ENCODE measurements at regions not wholly inside any gene's neighbourhood (a gene's known extent, or its start where the extent isn't known, plus 50 kb on each side); places are given as distances from the start of the nearest gene placed in this dataset.

DNA sequence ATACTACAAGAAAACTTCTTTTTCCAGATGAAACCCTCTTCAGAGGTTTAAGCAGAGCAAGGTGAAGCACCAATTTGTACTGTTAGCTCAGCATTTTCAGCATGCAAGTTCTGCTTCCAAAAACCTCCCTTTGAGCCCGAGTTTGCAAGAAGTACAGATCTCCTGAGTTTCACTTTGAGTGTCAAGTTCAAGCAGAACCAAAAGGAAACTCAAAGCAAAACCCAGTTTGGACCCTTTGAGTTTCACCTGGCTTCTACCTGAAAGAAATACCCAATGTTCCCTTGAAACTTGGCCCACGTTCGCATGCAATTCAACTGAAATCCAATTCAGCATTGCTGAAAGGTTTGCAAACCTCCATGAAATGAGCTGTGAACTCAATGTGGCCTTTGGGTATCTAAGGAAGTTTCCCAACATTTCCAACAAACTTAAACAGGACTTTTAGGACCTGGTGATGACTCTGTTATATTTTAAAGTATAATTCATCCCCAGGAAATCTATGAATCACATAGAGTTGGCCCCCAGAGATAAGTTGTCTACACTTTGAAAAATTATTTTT lies 62.9 kb upstream of the HBS1L start:
- no peaks in the 10 kb centered on the region for H3K79me2 ChIP-seq (ENCODE audit: low read depth)
- Mint-ChIP-seq H3K27me3 (ENCODE audit: insufficient read depth, low read depth) (peaks cover 2% of the 10 kb centered on the region), H3K4me1 (no peaks in the 10 kb centered on the region), H3K4me3 (no peak overlapping the region), H3K27ac (no peak overlapping the region), H3K36me3 (no peaks in the 10 kb centered on the region), H3K9me3 (no peaks in the 10 kb centered on the region)
- TF ChIP-seq, protein P1, sequence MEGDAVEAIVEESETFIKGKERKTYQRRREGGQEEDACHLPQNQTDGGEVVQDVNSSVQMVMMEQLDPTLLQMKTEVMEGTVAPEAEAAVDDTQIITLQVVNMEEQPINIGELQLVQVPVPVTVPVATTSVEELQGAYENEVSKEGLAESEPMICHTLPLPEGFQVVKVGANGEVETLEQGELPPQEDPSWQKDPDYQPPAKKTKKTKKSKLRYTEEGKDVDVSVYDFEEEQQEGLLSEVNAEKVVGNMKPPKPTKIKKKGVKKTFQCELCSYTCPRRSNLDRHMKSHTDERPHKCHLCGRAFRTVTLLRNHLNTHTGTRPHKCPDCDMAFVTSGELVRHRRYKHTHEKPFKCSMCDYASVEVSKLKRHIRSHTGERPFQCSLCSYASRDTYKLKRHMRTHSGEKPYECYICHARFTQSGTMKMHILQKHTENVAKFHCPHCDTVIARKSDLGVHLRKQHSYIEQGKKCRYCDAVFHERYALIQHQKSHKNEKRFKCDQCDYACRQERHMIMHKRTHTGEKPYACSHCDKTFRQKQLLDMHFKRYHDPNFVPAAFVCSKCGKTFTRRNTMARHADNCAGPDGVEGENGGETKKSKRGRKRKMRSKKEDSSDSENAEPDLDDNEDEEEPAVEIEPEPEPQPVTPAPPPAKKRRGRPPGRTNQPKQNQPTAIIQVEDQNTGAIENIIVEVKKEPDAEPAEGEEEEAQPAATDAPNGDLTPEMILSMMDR (IDR thresholded peaks at IDR 0.05): no peak
- TF ChIP-seq EZH2phosphoT487 (IDR thresholded peaks at IDR 0.05) (no peak), EZH2 (IDR thresholded peaks at IDR 0.05) (no peak)
- H3F3A ChIP-seq (ENCODE audit: low read depth): no peaks in the 10 kb centered on the region
- H3K4me1 ChIP-seq: no peaks in the 10 kb centered on the region
- H2AFZ ChIP-seq (replicated peaks): no peak overlapping the region
- H3K36me3 ChIP-seq: no peaks in the 10 kb centered on the region
- DNase-seq (ENCODE audit: low spot score): no peak
- H3K4me2 ChIP-seq: no peak overlapping the region
- H3K4me3 ChIP-seq: no peak overlapping the region
- H4K20me1 ChIP-seq (ENCODE audit: low read depth): no peaks in the 10 kb centered on the region
- H3K9me3 ChIP-seq (ENCODE audit: low read depth): no peaks in the 10 kb centered on the region
- no peaks in the 10 kb centered on the region for H3K27me3 ChIP-seq
- no peak overlapping the region for H3K9ac ChIP-seq
- no peak overlapping the region for H3K27ac ChIP-seq

DNA sequence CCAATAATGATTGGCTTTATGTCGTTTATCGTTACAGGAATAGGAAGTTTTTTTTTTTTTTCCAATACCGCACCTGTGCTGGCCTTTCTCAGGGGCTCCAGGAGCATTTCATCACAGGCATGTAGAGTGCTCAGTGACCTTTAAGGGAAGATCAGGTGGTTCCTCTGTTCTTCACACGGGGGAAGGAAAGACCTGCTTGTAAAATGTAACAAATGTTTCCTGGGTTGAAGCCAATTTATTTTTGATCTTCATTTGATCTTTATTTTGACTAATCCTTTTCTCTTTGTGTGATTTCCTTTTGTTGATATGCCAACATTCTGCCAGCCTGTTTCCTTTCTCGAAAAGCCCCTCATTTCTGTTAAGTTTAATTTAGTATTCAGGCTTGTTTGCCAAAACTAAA lies 61.9 kb upstream of the HBS1L start:
- H3K27ac Mint-ChIP-seq: no peak overlapping the region
- DNase-seq (ENCODE audit: low spot score): no peak
- no peaks in the 10 kb centered on the region for H3K27me3 ChIP-seq
- H3K9me3 ChIP-seq (ENCODE audit: low read depth): no peaks in the 10 kb centered on the region
- no peaks in the 10 kb centered on the region for H3F3A ChIP-seq (ENCODE audit: low read depth)
- H3K9ac ChIP-seq: no peak overlapping the region
- no peak overlapping the region for H3K4me3 Mint-ChIP-seq
- H3K9me3 Mint-ChIP-seq: no peaks in the 10 kb centered on the region
- no peak overlapping the region for H3K4me3 ChIP-seq
- H3K4me2 ChIP-seq: no peak overlapping the region
- H3K4me1 Mint-ChIP-seq: no peaks in the 10 kb centered on the region
- no peak overlapping the region for H2AFZ ChIP-seq (replicated peaks)
- no peak for TF ChIP-seq EZH2 (IDR thresholded peaks at IDR 0.05)
- TF ChIP-seq, protein P1 (IDR thresholded peaks at IDR 0.05): no peak
- no peaks in the 10 kb centered on the region for H4K20me1 ChIP-seq (ENCODE audit: low read depth)
- H3K27me3 Mint-ChIP-seq (ENCODE audit: insufficient read depth, low read depth): peaks cover 2% of the 10 kb centered on the region
- H3K79me2 ChIP-seq (ENCODE audit: low read depth): no peaks in the 10 kb centered on the region
- H3K4me1 ChIP-seq: no peaks in the 10 kb centered on the region
- H3K36me3 ChIP-seq: no peaks in the 10 kb centered on the region
- no peak overlapping the region for H3K27ac ChIP-seq
- H3K36me3 Mint-ChIP-seq: no peaks in the 10 kb centered on the region

DNA sequence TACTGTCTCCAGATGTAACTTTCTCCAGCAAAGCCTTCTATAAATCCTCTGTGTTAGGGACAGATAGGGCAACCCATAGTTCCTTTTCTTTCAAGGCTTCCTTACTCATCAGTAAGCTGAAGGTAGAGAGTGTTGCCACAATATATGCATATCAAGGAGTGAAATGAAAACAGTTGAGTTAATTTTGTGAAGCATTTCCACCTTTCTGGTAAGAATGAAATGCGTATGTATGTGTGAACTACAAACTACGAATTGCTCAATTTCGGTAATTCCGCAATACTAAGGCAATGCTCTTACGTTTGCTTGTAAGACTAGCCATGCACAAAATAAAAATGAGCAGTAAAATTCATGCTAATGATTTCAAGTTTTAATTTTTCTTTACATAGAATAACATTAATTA lies 61.2 kb upstream of the HBS1L start:
- no peak overlapping the region for H3K4me2 ChIP-seq
- H3K9me3 ChIP-seq (ENCODE audit: low read depth): no peaks in the 10 kb centered on the region
- no peak overlapping the region for H2AFZ ChIP-seq (replicated peaks)
- Mint-ChIP-seq H3K27ac (no peak overlapping the region), H3K27me3 (ENCODE audit: insufficient read depth, low read depth) (peaks cover 1% of the 10 kb centered on the region), H3K36me3 (no peaks in the 10 kb centered on the region), H3K4me3 (no peak overlapping the region), H3K9me3 (no peaks in the 10 kb centered on the region), H3K4me1 (no peaks in the 10 kb centered on the region)
- TF ChIP-seq EZH2 (IDR thresholded peaks at IDR 0.05): no peak
- TF ChIP-seq, protein P1 (IDR thresholded peaks at IDR 0.05): no peak
- no peak for TF ChIP-seq EZH2phosphoT487 (IDR thresholded peaks at IDR 0.05)
- H4K20me1 ChIP-seq (ENCODE audit: low read depth): no peaks in the 10 kb centered on the region
- DNase-seq (ENCODE audit: low spot score): no peak
- no peaks in the 10 kb centered on the region for H3K79me2 ChIP-seq (ENCODE audit: low read depth)
- no peaks in the 10 kb centered on the region for H3K36me3 ChIP-seq
- H3K4me3 ChIP-seq: no peak overlapping the region
- H3K4me1 ChIP-seq: no peaks in the 10 kb centered on the region
- H3K27me3 ChIP-seq: no peaks in the 10 kb centered on the region
- no peak overlapping the region for H3K27ac ChIP-seq
- H3F3A ChIP-seq (ENCODE audit: low read depth): no peaks in the 10 kb centered on the region
- H3K9ac ChIP-seq: no peak overlapping the region

Data from neural progenitor cell (in vitro differentiated cells).